NOMO-1 (cell line): ENCODE measurements at regions not wholly inside any gene's neighbourhood (a gene's known extent, or its start where the extent isn't known, plus 50 kb on each side); places are given as distances from the start of the nearest gene placed in this dataset.
A peak's percentile ranks its signal among the peaks of the same experiment; 100 is the strongest.
"Not testable (repeated sequence)": the region's sequence is repeated elsewhere in the genome, so short reads cannot be mapped to it uniquely, and the experiment has no call there.

Source experiments
- DNase-seq, 2 experiments: peaks; one replicate each; lab custom pipeline; 2025; ENCODE audit not compliant: unreplicated experiment in 2 of 2; lab: John Stamatoyannopoulos, UW

- no peak for DNase-seq
Observed at GRCh38 chr5:83889971-83890745, 169.5 kb upstream of the HAPLN1 start.

- DNase-seq, result no peak
Observed at GRCh38 chr5:83877911-83878706, 157.5 kb upstream of the HAPLN1 start.

GRCh38 chr5:83871533-83872395, 151.1 kb upstream of the HAPLN1 start:
- no peak for DNase-seq

- DNase-seq, result no peak
Observed at GRCh38 chr5:83866181-83866580, 145.5 kb upstream of the HAPLN1 start.

GRCh38 chr5:83865579-83865978, 144.9 kb upstream of the HAPLN1 start:
- no peak for DNase-seq

GRCh38 chr5:83864652-83865051, 144.0 kb upstream of the HAPLN1 start:
- DNase-seq, result no peak

GRCh38 chr5:83857341-83857740, 136.7 kb upstream of the HAPLN1 start:
- no peak for DNase-seq

- no peak for DNase-seq
Observed at GRCh38 chr5:83856881-83857280, 136.2 kb upstream of the HAPLN1 start.

GRCh38 chr5:83850412-83850811, 129.8 kb upstream of the HAPLN1 start:
- DNase-seq, result not testable (repeated sequence)

GRCh38 chr5:83848941-83849340, 128.3 kb upstream of the HAPLN1 start:
- peak in 1 of 2 experiments; percentile 15 for DNase-seq

- DNase-seq, result no peak
Observed at GRCh38 chr5:83846624-83847350, 126.1 kb upstream of the HAPLN1 start.

- peak; percentile 27 to 29 for DNase-seq
Observed at GRCh38 chr5:83844449-83845068, 123.9 kb upstream of the HAPLN1 start.

GRCh38 chr5:83839788-83840187, 119.1 kb upstream of the HAPLN1 start:
- DNase-seq, result no peak

- no peak for DNase-seq
Observed at GRCh38 chr5:83839256-83839655, 118.6 kb upstream of the HAPLN1 start.

GRCh38 chr5:83837265-83837907, 116.7 kb upstream of the HAPLN1 start:
- DNase-seq, result no peak

GRCh38 chr5:83834306-83834705, 113.7 kb upstream of the HAPLN1 start:
- no peak for DNase-seq

GRCh38 chr5:83831834-83832233, 111.2 kb upstream of the HAPLN1 start:
- no peak for DNase-seq

- peak; percentile 71 to 88 for DNase-seq
Observed at GRCh38 chr5:83827111-83827557, 106.5 kb upstream of the HAPLN1 start.

GRCh38 chr5:83817591-83817990, 96.9 kb upstream of the HAPLN1 start:
- peak in 1 of 2 experiments; percentile 54 for DNase-seq
